Vagina (tissue), 2 donors: ENCODE measurements at regions not wholly inside any gene's neighbourhood (a gene's known extent, or its start where the extent isn't known, plus 50 kb on each side); places are given as distances from the start of the nearest gene placed in this dataset.
"Not testable (repeated sequence)": the region's sequence is repeated elsewhere in the genome, so short reads cannot be mapped to it uniquely, and the experiment has no call there.

Experiments used
- DNase-seq, 2 donors: peaks; one replicate each; pipeline ENCODE4 v3.0.0-alpha.2; 2017; ENCODE audit errors: extremely low spot score in 2 of 2
- H3K27ac ChIP-seq: fragments of 200-600 bp; sonication (generic); one replicate; pipeline ENCODE4 v1.5.1; 2019
- H3K27me3 ChIP-seq: fragments of 200-600 bp; sonication (generic); one replicate; pipeline ENCODE4 v1.5.1; 2019
- H3K36me3 ChIP-seq, 2 donors: fragments of 200-600 bp; sonication (generic); one replicate each; pipeline ENCODE4 v1.5.1; 2017 to 2019
- H3K4me1 ChIP-seq: fragments of 200-600 bp; sonication (generic); one replicate; pipeline ENCODE4 v1.5.1; 2019
- H3K4me3 ChIP-seq, 2 donors: fragments of 200-600 bp; sonication (generic); 1 replicate in 1 of 2; 2 replicates in 1 of 2; pipeline ENCODE4 v1.5.1; 2016 to 2019
- H3K9me3 ChIP-seq: fragments of 200-600 bp; sonication (generic); one replicate; pipeline ENCODE4 v1.5.1; 2019
- POLR2A ChIP-seq, 2 donors: fragments of 450-650 bp; IDR thresholded peaks; one replicate each; pipeline ENCODE4 v1.6.1; 2017; ENCODE audit warnings: antibody characterized with exemption in 2 of 2, mild to moderate bottlenecking in 2 of 2, moderate library complexity in 2 of 2
- POLR2AphosphoS5 ChIP-seq, 2 donors: sonication (generic); formaldehyde crosslinking; IDR thresholded peaks; one replicate each; pipeline ENCODE4 v1.9.0; 2017; ENCODE audit warnings: antibody characterized with exemption in 2 of 2, mild to moderate bottlenecking in 2 of 2, low read depth in 1 of 2; ENCODE audit not compliant: insufficient read depth in 1 of 2
- intact Hi-C: fragments of 100-400 bp; cut with DNase I; formaldehyde crosslinking; loops from one replicate; pipeline ENCODE4 v1.15.1; 2023
- TF ChIP-seq, protein P1 (sequence below), 3 experiments: fragments of 450-650 bp in 2 of 3; fragments of 200-600 bp in 1 of 3; sonication (generic) in 1 of 3; IDR thresholded peaks; one replicate each; pipeline ENCODE4 v1.5.1; 2017 to 2019; ENCODE audit warnings: antibody characterized with exemption in 3 of 3, mild to moderate bottlenecking in 2 of 3, moderate library complexity in 2 of 3

DNA sequence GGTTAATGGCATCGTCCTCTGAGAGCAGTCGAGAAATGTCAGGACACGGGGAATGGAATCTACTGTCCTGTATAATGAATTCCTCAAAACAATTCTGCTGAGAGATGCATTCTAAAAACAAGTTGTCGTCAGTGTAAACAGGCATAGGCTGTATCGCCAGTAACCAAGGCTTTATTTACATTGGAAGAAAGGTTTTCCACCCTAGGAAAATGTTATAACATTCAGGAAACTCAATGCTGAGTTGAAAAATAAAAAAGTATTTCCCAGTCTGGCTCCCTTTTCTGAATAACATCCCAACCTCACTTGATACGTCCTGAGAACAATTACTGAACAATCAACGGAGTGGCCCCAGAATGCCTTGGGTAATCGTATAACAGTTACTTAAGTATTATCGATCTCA, 79.6 kb upstream of the UCN3 start:
- H3K4me1 ChIP-seq, result peaks cover 7% of the 10 kb centered on the region
- intact Hi-C loops, result no loop called here
- no peaks in the 10 kb centered on the region for H3K36me3 ChIP-seq
- no peaks in the 10 kb centered on the region for H3K9me3 ChIP-seq
- DNase-seq, result no peak
- no peaks in the 10 kb centered on the region for H3K27me3 ChIP-seq
- H3K27ac ChIP-seq, result no peak overlapping the region
- TF ChIP-seq, protein P1, sequence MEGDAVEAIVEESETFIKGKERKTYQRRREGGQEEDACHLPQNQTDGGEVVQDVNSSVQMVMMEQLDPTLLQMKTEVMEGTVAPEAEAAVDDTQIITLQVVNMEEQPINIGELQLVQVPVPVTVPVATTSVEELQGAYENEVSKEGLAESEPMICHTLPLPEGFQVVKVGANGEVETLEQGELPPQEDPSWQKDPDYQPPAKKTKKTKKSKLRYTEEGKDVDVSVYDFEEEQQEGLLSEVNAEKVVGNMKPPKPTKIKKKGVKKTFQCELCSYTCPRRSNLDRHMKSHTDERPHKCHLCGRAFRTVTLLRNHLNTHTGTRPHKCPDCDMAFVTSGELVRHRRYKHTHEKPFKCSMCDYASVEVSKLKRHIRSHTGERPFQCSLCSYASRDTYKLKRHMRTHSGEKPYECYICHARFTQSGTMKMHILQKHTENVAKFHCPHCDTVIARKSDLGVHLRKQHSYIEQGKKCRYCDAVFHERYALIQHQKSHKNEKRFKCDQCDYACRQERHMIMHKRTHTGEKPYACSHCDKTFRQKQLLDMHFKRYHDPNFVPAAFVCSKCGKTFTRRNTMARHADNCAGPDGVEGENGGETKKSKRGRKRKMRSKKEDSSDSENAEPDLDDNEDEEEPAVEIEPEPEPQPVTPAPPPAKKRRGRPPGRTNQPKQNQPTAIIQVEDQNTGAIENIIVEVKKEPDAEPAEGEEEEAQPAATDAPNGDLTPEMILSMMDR (IDR thresholded peaks at IDR 0.05), result no peak
- TF ChIP-seq POLR2AphosphoS5 (IDR thresholded peaks at IDR 0.05; ENCODE audit: insufficient read depth in 1 of 2, low read depth in 1 of 2) (no peak), POLR2A (IDR thresholded peaks at IDR 0.05) (no peak)
- no peak overlapping the region for H3K4me3 ChIP-seq

DNA sequence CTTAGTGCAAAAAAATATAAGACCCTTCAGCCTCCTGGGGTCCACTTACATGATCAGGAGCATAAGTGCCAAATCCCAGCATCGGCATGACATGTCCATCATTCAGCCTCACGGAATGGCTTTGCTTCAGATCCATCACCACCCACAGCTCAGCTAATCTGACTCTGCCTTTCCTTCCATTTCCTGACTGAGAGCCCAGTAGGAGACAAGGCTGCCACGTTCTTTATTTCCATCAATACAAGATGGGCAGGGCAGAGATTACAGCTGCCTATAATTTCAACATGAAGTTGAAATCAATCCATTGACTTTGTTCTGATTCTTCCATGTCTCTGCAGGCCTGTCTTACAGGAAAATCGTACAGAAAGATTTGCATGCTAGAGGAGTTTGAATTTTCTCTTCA, 76.4 kb upstream of the UCN3 start:
- no peak for DNase-seq
- Histone ChIP-seq H3K4me3 (no peak overlapping the region), H3K36me3 (no peaks in the 10 kb centered on the region), H3K9me3 (no peaks in the 10 kb centered on the region), H3K27ac (no peak overlapping the region), H3K27me3 (no peaks in the 10 kb centered on the region), H3K4me1 (peaks cover 18% of the 10 kb centered on the region)
- TF ChIP-seq POLR2A (IDR thresholded peaks at IDR 0.05), result no peak
- TF ChIP-seq POLR2AphosphoS5 (IDR thresholded peaks at IDR 0.05; ENCODE audit: insufficient read depth in 1 of 2, low read depth in 1 of 2), result no peak
- TF ChIP-seq, protein P1 (IDR thresholded peaks at IDR 0.05), result no peak
- intact Hi-C loops, result no loop called here

DNA sequence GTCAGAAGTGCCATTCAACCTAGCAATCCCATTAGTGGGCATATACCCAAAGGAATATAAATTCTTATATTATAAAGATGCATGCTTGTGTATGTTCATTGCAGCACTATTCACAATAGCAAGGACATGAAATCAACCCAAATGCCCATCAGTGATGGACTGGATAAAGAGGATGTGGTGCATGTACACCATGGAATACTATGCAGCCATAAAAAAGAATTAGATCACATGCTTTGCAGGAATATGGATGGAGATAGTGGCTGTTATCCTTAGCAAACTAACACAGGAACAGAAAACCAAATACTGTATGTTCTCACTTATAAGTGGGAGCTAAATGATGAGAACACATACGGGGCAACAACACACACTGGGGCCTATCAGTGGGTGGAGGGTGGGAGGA, 75.5 kb upstream of the UCN3 start:
- intact Hi-C loops, result not testable (repeated sequence)
- H3K4me1 ChIP-seq, result peaks cover 20% of the 10 kb centered on the region

DNA sequence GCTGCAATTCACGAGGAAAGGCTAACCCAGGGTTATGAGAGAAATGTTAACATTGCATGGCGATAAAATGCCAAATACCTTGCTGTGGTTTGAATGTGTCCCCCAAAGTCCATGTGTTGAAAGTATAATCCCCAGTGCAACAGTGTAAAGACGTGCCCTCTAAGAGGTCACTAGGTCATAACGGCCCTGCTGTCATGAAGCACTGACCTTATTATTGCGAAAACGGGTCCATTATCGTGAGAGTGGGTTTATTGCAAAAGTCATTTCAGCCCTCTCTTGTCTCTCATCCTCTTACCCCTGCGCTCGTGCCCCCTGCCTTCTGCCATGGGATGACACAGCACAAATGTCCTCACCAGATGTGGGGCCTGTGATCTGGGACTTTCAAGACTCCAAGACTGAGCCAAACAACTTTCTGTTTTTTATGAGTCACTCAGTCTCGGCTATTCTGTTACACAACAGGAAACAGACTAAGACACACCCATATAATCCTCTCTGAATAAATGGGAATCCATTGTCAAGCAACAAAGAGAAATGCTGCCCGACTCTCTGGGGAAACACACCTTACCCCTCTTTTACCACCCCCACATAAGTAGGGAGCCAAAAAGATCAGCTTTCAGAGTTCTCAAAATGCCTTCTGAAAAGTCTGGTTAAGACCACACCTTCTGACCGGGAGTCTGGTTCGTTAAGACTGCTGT, 73.1 kb upstream of the UCN3 start:
- DNase-seq, result no peak

More for the DNA sequence above, 75.5 kb upstream of the UCN3 start:
- not testable (repeated sequence) for H3K36me3 ChIP-seq, H3K4me3 ChIP-seq, H3K9me3 ChIP-seq, DNase-seq, H3K27me3 ChIP-seq, H3K27ac ChIP-seq

DNA sequence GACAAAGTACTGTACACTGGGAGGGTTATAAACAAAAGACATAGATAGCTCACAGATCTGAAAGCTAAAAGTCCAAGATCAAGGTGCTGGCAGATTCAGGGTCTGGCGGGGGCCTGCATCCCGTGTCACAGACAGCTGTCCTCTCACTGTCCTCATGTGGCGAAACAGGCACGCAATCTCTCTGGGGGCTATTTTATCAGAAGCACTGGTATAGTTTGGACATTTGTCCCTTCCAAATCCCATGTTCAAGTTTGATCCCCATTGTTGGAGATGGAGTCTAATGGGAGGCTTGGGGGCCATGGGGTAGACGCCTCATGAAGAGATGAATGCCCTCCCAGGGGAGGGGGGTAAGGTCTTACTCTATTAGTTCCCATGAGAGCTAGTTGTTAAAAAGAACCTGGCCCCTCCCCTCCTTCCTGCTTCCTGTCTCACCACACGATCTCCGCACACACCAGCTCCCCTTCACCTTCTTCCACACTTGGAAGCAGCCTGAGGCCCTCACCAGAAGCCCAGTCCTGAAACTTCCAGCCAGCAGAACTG, 72.5 kb upstream of the UCN3 start:
- Histone ChIP-seq H3K4me3 (no peak overlapping the region), H3K27ac (peak overlapping the region; percentile 82), H3K4me1 (peaks cover 21% of the 10 kb centered on the region), H3K27me3 (no peaks in the 10 kb centered on the region), H3K9me3 (no peaks in the 10 kb centered on the region), H3K36me3 (no peaks in the 10 kb centered on the region)
- no peak for DNase-seq
- intact Hi-C loops, result no loop called here
- TF ChIP-seq POLR2AphosphoS5 (IDR thresholded peaks at IDR 0.05; ENCODE audit: insufficient read depth in 1 of 2, low read depth in 1 of 2) (no peak), POLR2A (IDR thresholded peaks at IDR 0.05) (no peak)

More for the DNA sequence above, 73.1 kb upstream of the UCN3 start:
- Histone ChIP-seq H3K36me3 (no peaks in the 10 kb centered on the region), H3K27me3 (no peaks in the 10 kb centered on the region), H3K4me3 (no peak overlapping the region), H3K9me3 (no peaks in the 10 kb centered on the region), H3K4me1 (peaks cover 21% of the 10 kb centered on the region), H3K27ac (peak overlapping the region; percentile 82)
- peak; percentile 10 to 91 for TF ChIP-seq POLR2AphosphoS5 (IDR thresholded peaks at IDR 0.05; ENCODE audit: insufficient read depth in 1 of 2, low read depth in 1 of 2)
- TF ChIP-seq, protein P1 (IDR thresholded peaks at IDR 0.05), result no peak
- TF ChIP-seq POLR2A (IDR thresholded peaks at IDR 0.05), result no peak
- intact Hi-C loops, result no loop called here

DNA sequence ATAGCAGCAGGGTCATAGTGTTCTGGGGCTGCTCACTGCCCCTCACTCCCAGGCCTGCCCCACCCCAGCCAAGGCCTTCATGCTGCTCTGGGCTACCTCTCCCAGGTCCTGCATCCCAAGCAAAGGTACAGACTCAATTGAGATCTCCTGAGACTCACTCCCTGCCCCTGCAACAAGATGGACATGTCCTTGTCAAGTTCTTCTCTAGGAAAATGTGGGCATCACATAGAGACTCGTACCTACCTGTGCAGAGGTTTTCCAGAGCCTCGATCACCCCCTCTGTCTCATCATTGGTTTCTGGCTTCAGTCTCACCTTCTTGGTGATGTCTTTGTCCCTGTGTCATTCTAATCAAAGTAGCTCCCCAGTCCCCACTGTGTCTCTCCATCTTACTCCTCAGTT, 71.8 kb upstream of the UCN3 start:
- H3K27me3 ChIP-seq, H3K36me3 ChIP-seq, H3K27ac ChIP-seq, H3K9me3 ChIP-seq, H3K4me3 ChIP-seq, intact Hi-C loops, DNase-seq: not testable (repeated sequence)
- H3K4me1 ChIP-seq, result peaks cover 21% of the 10 kb centered on the region
